ENCODE measurements at regions not wholly inside any gene's neighbourhood (a gene's known extent, or its start where the extent isn't known, plus 50 kb on each side); places are given as distances from the start of the nearest gene placed in this dataset.

GRCh38 chr10:78286668-78287067 is 253.0 kb downstream of the RPS24 start:
- H3K4me3 ChIP-seq (ENCODE audit: low read depth, low read length): no peak overlapping the region
- TF ChIP-seq, protein P1, sequence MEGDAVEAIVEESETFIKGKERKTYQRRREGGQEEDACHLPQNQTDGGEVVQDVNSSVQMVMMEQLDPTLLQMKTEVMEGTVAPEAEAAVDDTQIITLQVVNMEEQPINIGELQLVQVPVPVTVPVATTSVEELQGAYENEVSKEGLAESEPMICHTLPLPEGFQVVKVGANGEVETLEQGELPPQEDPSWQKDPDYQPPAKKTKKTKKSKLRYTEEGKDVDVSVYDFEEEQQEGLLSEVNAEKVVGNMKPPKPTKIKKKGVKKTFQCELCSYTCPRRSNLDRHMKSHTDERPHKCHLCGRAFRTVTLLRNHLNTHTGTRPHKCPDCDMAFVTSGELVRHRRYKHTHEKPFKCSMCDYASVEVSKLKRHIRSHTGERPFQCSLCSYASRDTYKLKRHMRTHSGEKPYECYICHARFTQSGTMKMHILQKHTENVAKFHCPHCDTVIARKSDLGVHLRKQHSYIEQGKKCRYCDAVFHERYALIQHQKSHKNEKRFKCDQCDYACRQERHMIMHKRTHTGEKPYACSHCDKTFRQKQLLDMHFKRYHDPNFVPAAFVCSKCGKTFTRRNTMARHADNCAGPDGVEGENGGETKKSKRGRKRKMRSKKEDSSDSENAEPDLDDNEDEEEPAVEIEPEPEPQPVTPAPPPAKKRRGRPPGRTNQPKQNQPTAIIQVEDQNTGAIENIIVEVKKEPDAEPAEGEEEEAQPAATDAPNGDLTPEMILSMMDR (IDR thresholded peaks at IDR 0.05; ENCODE audit: insufficient read depth, low read depth, low read length, missing control alignments): no peak
- no peak for DNase-seq (ENCODE audit: low read depth)

GRCh38 chr10:78287618-78288017 is 254.0 kb downstream of the RPS24 start:
- no peak overlapping the region for H3K4me3 ChIP-seq (ENCODE audit: low read depth, low read length)
- TF ChIP-seq, protein P1 (IDR thresholded peaks at IDR 0.05; ENCODE audit: insufficient read depth, low read depth, low read length, missing control alignments): no peak
- DNase-seq (ENCODE audit: low read depth): no peak

DNA sequence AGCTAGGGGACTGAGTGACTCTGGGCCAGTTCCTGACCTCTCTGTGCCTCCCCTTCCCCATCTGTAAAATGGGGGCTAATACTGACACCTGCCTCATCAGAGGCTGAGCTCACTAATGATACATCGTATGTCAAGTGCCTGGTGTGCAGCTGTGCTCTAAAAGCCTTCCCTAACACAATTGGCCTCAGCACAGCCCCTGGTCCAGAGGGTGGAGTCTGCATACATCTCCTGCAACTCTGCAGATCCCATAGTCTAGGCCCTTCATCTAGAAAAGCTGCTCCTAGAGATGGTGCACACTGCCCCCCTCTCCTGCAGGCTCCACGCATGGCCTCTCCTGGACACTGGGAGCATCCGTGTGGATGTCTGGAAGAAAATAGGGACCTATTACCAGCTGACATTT is 255.0 kb downstream of the RPS24 start:
- H3K4me3 ChIP-seq (ENCODE audit: low read depth, low read length): no peak overlapping the region
- TF ChIP-seq, protein P1 (IDR thresholded peaks at IDR 0.05; ENCODE audit: insufficient read depth, low read depth, low read length, missing control alignments): no peak
- DNase-seq (ENCODE audit: low read depth): no peak

DNA sequence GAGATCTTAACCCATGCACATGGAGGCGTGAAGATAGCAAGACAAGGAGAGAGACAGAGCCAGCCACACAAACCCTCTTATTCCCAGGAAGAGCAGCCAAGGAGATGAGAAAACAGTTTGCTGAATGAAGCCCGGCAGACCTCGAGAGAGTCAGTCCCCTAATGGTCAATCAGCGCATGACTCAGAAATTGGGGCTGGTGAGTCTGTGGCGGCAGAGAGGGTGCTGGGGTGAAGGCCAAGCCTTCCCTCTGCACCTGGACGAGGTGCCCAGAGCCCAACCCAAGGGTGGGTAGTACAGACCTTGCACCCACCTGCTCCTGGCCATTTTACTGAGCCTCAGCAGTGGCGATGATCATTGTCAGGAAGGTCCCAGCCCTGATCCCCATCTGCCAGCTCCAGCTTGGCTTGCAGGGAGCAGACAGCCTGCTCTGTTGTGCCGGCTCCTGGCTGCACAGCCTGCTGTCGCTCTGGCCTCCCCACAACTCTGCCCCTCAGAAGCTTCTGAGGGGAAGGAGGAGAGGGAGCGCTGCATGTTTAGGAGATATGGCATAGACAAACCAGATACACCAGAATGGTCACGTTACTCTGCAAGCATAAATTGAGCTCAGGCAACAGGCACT is 256.6 kb downstream of the RPS24 start:
- no peak overlapping the region for H3K4me3 ChIP-seq (ENCODE audit: low read depth, low read length)
- TF ChIP-seq, protein P1 (IDR thresholded peaks at IDR 0.05; ENCODE audit: insufficient read depth, low read depth, low read length, missing control alignments): no peak
- DNase-seq (ENCODE audit: low read depth): no peak

- DNase-seq (ENCODE audit: low read depth): no peak
- TF ChIP-seq, protein P1 (IDR thresholded peaks at IDR 0.05; ENCODE audit: insufficient read depth, low read depth, low read length, missing control alignments): no peak
These were observed 258.1 kb downstream of the RPS24 start for GRCh38 chr10:78291722-78292121.

DNA sequence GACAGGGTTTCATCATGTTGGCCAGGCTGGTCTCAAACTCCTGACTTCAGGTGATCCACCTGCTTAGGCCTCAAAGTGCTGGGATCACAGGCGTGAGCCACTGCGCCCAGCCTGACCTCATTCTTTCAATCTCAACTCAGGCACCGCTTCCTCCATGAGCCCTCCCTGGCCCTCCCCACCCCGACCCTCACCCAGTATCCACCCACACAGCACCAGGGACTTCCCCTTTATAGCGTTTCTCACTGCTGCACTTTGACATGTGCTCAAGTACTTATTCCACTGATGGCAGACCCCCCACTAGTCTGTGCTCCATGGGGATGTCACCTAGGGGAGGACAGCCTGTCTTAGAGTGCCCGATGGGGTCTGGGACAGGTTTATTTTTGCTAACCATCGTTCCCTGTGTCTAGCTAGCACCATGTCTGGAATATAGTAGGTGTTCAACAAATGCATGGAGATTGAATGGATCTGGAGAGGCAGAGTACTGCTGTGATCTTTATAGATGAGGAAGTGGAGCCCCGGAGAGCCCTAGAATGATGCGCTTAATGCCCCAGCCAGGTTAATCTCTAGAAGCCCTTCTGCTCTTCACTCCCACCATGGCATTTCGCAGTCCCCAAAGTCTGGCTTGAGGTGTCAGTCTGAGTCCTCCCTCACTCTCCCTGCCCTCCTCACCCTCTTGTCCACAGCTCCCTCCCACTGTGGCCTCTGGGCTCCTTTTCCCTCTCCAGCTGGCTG is 258.8 kb downstream of the RPS24 start:
- H3K4me3 ChIP-seq (ENCODE audit: low read depth, low read length): no peak overlapping the region
- DNase-seq (ENCODE audit: low read depth): no peak
- TF ChIP-seq, protein P1 (IDR thresholded peaks at IDR 0.05; ENCODE audit: insufficient read depth, low read depth, low read length, missing control alignments): no peak

More at GRCh38 chr10:78291722-78292121, 258.1 kb downstream of the RPS24 start:
- no peak overlapping the region for H3K4me3 ChIP-seq (ENCODE audit: low read depth, low read length)

All from GM12865 (cell line).